ENCODE measurements at regions not wholly inside any gene's neighbourhood (a gene's known extent, or its start where the extent isn't known, plus 50 kb on each side); places are given as distances from the start of the nearest gene placed in this dataset.
"Not testable (repeated sequence)": the region's sequence is repeated elsewhere in the genome, so short reads cannot be mapped to it uniquely, and the experiment has no call there.

- not testable (repeated sequence) for DNase-seq
Observed at GRCh38 chr15:101876031-101876430, 64.0 kb downstream of the OR4F15 start.

- DNase-seq: not testable (repeated sequence)
Observed at GRCh38 chr15:101877649-101878048, 65.6 kb downstream of the OR4F15 start.

DNA sequence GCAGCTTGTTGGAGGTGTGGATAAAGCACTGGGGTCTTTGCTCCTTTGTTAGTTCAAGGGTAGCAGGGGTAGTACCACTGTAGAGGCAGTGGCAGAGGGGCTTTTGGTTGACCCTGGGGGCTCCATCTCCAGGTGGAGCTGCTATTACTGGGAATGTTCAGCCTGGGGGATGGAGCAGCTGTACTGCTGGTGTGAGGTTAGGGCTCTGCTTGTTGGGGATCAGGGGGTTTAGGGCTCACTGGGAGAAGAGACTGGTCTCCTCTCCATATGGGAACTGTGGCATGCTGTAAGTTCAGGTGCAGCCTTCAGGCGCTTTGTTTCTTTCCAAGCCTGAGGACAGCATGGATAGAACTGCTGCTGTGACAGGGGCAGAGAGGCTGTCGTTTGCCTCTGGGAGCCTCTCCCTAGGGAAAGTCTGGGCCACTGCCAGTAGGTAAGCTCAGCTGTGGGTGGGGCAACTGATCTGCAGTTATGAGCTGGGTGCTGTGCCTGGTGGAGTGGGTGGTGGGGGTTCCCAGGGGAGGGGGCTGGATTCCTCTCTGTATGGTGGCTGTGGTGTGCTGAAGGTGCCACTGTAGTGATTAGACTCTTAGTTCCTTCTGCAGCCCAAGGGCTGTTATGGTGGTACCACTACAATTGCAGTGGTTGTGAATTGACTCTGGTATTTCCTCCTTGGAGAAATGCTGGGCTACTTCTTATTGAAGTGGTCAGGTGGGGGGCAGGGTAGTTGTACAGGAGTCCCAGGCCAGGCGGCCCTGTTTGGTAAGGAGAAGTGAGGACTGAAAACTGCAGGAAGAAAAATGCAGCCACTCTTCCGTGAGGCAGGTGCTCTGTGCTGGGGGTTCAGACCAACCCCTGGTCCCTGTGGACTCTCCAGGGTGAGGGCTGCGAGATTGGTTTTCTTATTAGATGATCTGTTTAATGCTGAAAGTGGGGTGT is 100.6 kb downstream of the OR4F15 start:
- not testable (repeated sequence) for DNase-seq

DNA sequence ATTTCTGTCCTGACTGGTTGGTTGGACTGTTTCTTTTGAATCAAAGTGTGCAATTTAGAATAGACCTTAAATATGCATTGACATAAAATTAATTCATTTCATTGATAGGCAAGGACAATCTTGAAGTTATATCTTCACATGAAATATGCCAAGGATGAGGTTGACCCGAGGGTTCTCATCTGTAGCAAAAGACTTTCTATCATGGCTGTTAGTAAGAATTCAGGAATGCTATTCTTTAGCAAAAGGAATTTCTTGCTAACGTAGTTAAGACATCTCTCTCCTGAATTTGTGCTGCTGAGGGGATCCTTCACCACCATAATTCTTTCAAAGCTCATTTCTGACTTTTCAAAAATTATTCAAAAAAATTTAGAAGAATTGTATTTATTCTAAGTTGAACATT is 112.6 kb downstream of the OR4F15 start:
- not testable (repeated sequence) for DNase-seq

DNA sequence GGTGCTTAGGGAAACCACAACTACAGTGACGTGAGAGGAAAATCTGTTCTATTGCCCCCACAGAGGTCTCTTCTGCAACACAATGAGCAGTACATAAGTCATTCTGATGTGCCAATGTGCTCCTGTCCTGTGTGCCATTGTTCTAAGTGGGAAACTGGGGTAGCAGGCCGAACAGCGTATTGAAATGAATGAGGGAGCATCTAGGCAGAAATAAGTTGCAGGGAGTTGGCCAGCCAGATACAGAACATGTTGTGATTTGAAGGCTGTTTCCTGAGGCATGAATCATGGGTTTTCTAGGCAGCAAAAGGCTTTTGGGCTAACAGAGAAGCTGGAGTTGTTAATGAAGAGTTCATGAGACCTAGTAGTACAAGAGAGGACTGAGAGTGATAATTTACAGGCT is 122.5 kb downstream of the OR4F15 start:
- DNase-seq: not testable (repeated sequence)

DNA sequence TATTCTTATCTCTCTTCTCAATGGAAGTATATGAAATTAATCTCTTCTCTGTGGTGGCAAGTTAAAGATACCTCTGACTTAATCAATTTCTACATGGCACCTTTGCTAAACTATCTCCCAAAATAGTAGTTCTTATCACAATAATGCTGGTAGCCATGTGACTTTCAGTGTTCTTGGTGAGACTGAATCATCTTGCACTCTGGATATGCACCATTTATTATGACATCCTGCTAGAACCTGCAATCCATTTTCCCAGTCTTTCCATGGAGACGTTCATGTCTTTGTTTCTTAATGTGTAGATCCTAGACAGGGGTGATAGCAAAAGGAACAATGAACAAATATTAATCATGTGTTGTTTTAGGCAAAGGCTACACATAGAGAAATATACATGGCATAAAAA is 125.4 kb downstream of the OR4F15 start:
- not testable (repeated sequence) for DNase-seq

GRCh38 chr15:101938555-101938954 is 126.6 kb downstream of the OR4F15 start:
- DNase-seq: not testable (repeated sequence)

DNA sequence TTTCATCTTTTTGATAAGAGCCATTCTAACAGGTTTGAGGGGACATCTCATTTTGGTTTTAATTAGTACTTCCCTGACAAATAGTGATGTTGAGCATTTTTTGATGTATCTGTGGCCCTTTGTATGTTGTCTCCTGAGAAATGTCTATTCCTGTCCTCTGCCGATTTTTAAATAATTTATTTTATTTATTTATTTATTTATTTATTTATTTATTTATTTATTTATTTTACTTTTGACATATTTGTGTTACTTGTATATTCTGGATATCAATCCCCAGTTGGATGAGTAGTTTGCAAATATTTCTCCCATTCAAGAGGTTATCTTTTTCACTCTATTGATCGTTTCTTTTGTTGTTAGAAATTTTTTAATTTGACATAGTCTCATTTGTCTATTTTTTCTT is 133.9 kb downstream of the OR4F15 start:
- DNase-seq: not testable (repeated sequence)

DNA sequence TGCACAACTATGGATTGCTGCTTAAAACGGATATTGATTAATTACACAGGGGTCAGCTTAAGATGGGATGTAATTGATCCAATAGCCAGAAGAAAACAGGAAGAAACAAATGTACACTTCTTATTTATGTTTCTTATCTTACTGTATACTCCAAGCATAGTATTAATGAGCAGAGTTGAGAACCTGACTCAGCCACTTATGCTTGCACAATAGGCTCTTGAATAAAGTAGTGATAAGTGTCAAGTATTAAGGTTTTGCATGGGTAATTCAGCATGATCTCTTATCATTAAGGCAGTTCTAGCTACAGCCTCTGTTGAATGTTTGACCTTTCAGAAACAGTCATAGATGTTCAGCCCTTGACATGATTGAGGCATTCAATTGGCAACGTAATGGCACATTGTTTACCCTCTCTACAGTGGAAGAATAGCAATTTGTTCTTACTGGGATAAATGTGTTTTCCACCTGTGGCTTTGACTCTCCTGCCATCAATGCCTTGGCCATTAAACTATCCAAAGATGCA is 136.5 kb downstream of the OR4F15 start:
- not testable (repeated sequence) for DNase-seq

DNA sequence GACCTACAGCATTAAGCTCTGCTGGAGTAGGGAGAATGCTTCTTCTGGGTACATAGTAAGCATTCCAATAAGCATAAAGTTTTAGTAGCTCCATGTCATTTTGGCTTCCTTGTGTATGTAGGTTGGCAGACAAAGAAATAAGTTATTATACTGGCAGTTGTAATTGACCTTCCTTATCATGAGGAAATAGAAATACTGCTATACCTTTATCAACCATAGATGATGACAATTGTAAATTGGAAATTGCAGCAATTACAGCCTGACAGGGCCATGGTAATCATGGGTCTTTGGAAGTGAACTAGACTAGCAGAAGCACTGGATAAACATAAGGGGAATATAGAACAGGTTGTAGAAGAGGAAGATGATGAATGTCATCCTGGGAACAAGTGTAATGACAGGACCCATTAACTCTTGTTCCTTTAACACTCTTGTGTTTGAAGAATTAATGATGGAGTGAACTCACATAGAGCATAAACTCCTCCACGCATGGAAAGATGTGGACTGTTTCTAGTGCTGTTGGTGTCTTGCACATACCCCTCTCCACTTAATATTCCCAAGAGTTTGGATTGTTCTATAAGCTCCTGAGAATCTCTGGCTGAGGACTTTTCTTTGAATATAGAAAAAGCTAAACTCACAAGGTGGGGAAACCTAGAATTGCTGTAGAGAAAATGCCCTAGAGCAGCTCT is 137.5 kb downstream of the OR4F15 start:
- not testable (repeated sequence) for DNase-seq

DNA sequence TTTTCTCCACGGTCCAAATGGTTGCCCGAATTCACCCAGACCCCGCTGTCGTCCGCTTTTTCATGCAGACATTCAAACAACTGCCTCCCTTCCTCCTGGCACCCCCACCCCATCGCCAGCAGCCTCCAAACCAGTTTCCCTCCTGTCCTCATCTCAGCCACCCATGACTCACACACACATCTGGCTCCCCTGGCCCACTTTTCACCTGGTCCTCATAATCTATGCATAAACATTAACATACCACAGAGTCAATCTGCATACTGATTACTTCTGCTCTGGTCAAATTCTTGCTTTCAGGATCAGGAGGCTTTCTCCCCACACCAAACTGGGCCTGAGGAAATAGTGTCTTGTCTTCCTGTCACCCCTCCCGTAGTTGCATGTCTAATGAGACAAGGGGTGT is 142.0 kb downstream of the OR4F15 start:
- DNase-seq: not testable (repeated sequence)

- DNase-seq: not testable (repeated sequence)
Observed at GRCh38 chr15:101955840-101956239, 143.8 kb downstream of the OR4F15 start.

DNA sequence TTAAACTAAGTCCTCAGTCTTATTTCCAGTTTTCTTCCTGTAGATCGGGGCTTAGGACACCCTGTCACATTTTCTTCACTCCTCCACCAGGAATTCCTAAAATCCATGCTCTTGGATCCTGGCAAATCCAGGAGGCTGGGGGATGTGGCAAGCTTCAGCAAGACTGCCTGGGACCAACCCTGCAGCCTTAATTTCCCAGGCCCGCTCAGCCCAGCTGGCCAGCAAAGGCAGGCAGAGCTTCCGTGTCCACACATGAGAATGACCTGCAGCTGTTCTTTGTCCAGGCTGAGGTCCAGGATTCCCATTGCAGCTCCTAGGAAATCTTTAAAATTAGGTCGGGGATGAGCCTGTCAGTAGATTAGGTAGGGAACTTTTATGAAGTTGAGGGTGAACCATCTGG is 146.7 kb downstream of the OR4F15 start:
- DNase-seq: not testable (repeated sequence)

GRCh38 chr15:101961263-101961662 is 149.3 kb downstream of the OR4F15 start:
- DNase-seq: not testable (repeated sequence)

GRCh38 chr15:101961765-101962164 is 149.8 kb downstream of the OR4F15 start:
- not testable (repeated sequence) for DNase-seq

DNA sequence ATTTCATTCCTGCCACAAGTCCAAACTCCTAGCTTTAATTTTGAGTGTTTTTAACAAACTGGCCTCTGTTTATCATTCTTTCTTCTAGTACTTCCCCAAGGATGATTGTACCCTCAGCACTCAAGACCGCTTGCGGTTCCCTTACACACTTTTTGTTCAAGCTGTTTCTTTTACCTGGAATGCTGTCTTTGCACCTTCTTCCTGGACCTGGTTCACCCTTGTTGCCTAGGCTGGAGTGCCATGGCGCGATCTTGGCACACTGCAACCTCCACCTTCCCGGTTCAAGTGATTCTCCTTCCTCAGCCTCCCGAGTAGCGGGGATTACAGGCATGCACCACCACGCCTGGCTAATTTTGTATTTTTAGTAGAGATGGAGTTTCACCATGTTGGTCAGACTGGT is 151.7 kb downstream of the OR4F15 start:
- not testable (repeated sequence) for DNase-seq

GRCh38 chr15:101965353-101965752 is 153.4 kb downstream of the OR4F15 start:
- not testable (repeated sequence) for DNase-seq

GRCh38 chr15:101965860-101966259 is 153.9 kb downstream of the OR4F15 start:
- peak in 1 of 5 donors; percentile 14 for DNase-seq

DNA sequence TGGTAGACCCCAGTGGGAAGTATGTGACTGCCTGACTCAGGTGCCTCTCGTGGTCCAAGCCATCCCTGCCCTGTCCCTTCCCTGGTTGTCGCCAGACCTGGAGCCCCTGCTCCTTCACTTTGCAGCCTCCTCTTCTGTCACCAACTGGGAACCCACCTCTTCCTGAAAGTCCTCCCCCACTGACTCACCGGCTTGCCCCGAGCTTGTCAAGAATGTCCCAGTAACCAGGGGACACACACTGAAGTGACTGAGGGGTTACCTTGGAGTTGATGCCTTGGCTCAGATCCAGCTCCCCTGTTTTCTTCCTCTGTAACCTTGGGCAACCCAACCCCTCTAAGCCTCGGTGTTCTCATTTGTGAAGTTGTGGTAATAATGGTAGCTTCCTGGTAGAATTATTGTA is 155.4 kb downstream of the OR4F15 start:
- DNase-seq: not testable (repeated sequence)

DNA sequence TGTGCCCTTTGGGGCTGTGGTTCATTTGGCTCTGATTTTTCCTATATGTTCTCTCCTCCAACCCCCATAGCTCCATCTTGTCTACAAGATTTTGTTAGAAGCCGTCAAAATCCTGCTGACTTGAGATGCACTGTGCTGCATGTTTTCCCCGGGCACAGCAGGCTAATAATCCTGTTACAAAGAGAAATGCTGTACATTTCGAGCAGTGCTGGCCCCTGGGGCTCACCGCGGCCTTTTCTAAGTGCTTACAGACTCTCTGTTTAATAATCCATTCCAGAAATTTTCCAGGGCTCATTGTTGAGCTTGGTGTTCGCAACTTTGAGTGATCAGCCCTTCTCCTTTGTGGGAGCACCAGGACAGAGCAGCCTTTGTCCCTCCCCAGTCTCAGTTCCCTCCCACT is 158.6 kb downstream of the OR4F15 start:
- DNase-seq: not testable (repeated sequence)

GRCh38 chr15:101977281-101977680 is 165.3 kb downstream of the OR4F15 start:
- DNase-seq: not testable (repeated sequence)

DNA sequence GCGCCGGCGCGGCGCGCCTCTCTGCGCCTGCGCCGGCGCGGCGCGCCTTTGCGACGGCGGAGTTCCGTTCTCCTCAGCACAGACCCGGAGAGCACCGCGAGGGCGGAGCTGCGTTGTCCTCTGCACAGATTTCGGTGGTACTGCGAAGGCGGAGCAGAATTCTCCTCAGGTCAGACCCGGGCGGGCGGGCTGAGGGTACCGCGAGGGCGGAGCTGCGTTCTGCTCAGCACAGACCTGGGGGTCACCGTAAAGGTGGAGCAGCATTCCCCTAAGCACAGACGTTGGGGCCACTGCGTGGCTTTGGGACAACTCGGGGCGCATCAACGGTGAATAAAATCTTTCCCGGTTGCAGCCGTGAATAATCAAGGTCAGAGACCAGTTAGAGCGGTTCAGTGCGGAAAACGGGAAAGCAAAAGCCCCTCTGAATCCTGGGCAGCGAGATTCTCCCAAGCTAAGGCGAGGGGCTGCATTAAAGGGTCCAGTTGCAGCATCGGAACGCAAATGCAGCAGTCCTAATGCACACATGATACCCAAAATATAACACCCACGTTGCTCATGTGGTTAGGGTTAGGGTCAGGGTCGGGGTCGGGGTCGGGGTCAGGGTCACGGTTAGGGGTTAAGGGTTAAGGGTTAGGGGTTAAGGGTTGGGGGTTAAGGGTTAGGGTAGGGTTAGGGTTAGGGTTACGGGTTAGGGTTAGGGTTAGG is 168.4 kb downstream of the OR4F15 start:
- DNase-seq: peak in 2 of 5 donors; percentile 3 to 24

Measured in T-helper 1 cell (primary cell).